Mammary epithelial cell (primary cell): ENCODE measurements at regions not wholly inside any gene's neighbourhood (a gene's known extent, or its start where the extent isn't known, plus 50 kb on each side); places are given as distances from the start of the nearest gene placed in this dataset.

Source experiments
- CTCF ChIP-seq, 2 donors: IDR thresholded peaks in 1 of 2; conservative IDR thresholded peaks in 1 of 2; 2 replicates each; pipeline ENCODE4 v1.5.1; 2011 to 2012; ENCODE audit warnings: inconsistent platforms in 2 of 2, low read length in 2 of 2, mild to moderate bottlenecking in 2 of 2, control low read depth in 1 of 2, low read depth in 1 of 2; ENCODE audit not compliant: insufficient read depth in 1 of 2; ENCODE audit errors: extremely low read depth in 1 of 2
- EZH2 ChIP-seq: IDR thresholded peaks from 2 replicates; pipeline ENCODE4 v1.6.1; 2012; ENCODE audit warnings: low read length, inconsistent platforms, borderline replicate concordance

- TF ChIP-seq CTCF (conservative IDR thresholded peaks at IDR 0.05 in 1 of 2, IDR thresholded peaks at IDR 0.05 in 1 of 2; ENCODE audit: extremely low read depth in 1 of 2, insufficient read depth in 1 of 2, low read depth in 1 of 2, low read length in 2 of 2): no peak
- no peak for TF ChIP-seq EZH2
These were observed 214.5 kb upstream of the SFRP2 start for GRCh38 chr4:154003378-154003777.
